ENCODE measurements at regions not wholly inside any gene's neighbourhood (a gene's known extent, or its start where the extent isn't known, plus 50 kb on each side); places are given as distances from the start of the nearest gene placed in this dataset.

- TF ChIP-seq, protein P1, sequence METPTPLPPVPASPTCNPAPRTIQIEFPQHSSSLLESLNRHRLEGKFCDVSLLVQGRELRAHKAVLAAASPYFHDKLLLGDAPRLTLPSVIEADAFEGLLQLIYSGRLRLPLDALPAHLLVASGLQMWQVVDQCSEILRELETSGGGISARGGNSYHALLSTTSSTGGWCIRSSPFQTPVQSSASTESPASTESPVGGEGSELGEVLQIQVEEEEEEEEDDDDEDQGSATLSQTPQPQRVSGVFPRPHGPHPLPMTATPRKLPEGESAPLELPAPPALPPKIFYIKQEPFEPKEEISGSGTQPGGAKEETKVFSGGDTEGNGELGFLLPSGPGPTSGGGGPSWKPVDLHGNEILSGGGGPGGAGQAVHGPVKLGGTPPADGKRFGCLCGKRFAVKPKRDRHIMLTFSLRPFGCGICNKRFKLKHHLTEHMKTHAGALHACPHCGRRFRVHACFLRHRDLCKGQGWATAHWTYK (CRISPR knock-in tag; IDR thresholded peaks at IDR 0.05), result no peak
- no peak for TF ChIP-seq RBM34 (IDR thresholded peaks at IDR 0.05; ENCODE audit: borderline replicate concordance, insufficient read depth, low read length)
- no peak for TF ChIP-seq ZBTB17 (CRISPR knock-in tag; IDR thresholded peaks at IDR 0.05)
- no peak for TF ChIP-seq KDM4B (IDR thresholded peaks at IDR 0.05; ENCODE audit: borderline replicate concordance in 2 of 2, low read depth in 1 of 2)
- no peak for TF ChIP-seq FOXJ2 (tag; IDR thresholded peaks at IDR 0.05)
- no peak for TF ChIP-seq ZSCAN32 (CRISPR knock-in tag; IDR thresholded peaks at IDR 0.05)
- TF ChIP-seq, protein P2, sequence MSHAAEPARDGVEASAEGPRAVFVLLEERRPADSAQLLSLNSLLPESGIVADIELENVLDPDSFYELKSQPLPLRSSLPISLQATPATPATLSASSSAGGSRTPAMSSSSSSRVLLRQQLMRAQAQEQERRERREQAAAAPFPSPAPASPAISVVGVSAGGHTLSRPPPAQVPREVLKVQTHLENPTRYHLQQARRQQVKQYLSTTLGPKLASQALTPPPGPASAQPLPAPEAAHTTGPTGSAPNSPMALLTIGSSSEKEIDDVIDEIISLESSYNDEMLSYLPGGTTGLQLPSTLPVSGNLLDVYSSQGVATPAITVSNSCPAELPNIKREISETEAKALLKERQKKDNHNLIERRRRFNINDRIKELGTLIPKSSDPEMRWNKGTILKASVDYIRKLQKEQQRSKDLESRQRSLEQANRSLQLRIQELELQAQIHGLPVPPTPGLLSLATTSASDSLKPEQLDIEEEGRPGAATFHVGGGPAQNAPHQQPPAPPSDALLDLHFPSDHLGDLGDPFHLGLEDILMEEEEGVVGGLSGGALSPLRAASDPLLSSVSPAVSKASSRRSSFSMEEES (CRISPR knock-in tag; IDR thresholded peaks at IDR 0.05), result no peak
- TF ChIP-seq HDAC2 (IDR thresholded peaks at IDR 0.05), result no peak
Observed at GRCh38 chr2:7933672-7934071, 748.2 kb upstream of the ID2 start (continued).

GRCh38 chr2:7934476-7934875 lies 747.4 kb upstream of the ID2 start:
- no peak overlapping the region for H2AFZ ChIP-seq (ENCODE audit: low read depth, low read length)
- no peaks in the 10 kb centered on the region for H3K79me2 ChIP-seq (ENCODE audit: control insufficient read depth, insufficient read depth, low read length)
- H3K9me3 ChIP-seq (replicated peaks; ENCODE audit: control insufficient read depth, insufficient read depth, low read depth, low read length), result no peaks in the 10 kb centered on the region
- H3K27me3 ChIP-seq (ENCODE audit: control insufficient read depth in 2 of 2, insufficient read depth in 2 of 2, low read length in 2 of 2), result no peaks in the 10 kb centered on the region
- BruUV-seq (replicated peaks), result no TSS peak
- H3K4me1 ChIP-seq (replicated peaks in 1 of 2; ENCODE audit: control insufficient read depth in 2 of 2, insufficient read depth in 2 of 2, low read length in 2 of 2), result no peaks in the 10 kb centered on the region
- no peak for FAIRE-seq
- intact Hi-C loops (cut with micrococcal nuclease) (no loop called here), in situ Hi-C loops (cut with MboI) (no loop called here)
- H3K4me3 ChIP-seq, result no peak overlapping the region
- no peak for ATAC-seq
- no peak overlapping the region for H3K4me2 ChIP-seq (ENCODE audit: insufficient read depth, low read length)
- POLR2A ChIA-PET, result interaction anchor here (1.1 kb wide), 1 partner anchor 17 kb away, joined by 3 read pairs; no protein-coding TSS in a partner anchor
- CTCF ChIA-PET (ENCODE audit: low intra/inter-chr PET ratio), result no interaction called here
- no peak for DNase-seq (ENCODE audit: extremely low read depth in 1 of 4, low spot score in 3 of 4)
- no peak overlapping the region for H3K9ac ChIP-seq (ENCODE audit: insufficient read depth in 1 of 2, low read depth in 2 of 2, low read length in 2 of 2)
- no peaks in the 10 kb centered on the region for H4K20me1 ChIP-seq (replicated peaks; ENCODE audit: control insufficient read depth, insufficient read depth, low read length)
- no peaks in the 10 kb centered on the region for H3K36me3 ChIP-seq (ENCODE audit: control insufficient read depth, insufficient read depth, low read length)
- 2% methylated on average over 4 of the region's 4 CpGs for WGBS (ENCODE audit: insufficient coverage, low coverage, missing lambda C conversion rate)
- H3K9me1 ChIP-seq (ENCODE audit: control insufficient read depth, insufficient read depth, low read length), result no peaks in the 10 kb centered on the region
- no peak overlapping the region for H3K27ac ChIP-seq (ENCODE audit: extremely low read depth, low read depth, low read length)
- TF ChIP-seq, protein P3, sequence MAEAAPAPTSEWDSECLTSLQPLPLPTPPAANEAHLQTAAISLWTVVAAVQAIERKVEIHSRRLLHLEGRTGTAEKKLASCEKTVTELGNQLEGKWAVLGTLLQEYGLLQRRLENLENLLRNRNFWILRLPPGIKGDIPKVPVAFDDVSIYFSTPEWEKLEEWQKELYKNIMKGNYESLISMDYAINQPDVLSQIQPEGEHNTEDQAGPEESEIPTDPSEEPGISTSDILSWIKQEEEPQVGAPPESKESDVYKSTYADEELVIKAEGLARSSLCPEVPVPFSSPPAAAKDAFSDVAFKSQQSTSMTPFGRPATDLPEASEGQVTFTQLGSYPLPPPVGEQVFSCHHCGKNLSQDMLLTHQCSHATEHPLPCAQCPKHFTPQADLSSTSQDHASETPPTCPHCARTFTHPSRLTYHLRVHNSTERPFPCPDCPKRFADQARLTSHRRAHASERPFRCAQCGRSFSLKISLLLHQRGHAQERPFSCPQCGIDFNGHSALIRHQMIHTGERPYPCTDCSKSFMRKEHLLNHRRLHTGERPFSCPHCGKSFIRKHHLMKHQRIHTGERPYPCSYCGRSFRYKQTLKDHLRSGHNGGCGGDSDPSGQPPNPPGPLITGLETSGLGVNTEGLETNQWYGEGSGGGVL (CRISPR knock-in tag; IDR thresholded peaks at IDR 0.05), result no peak
- no peak for TF ChIP-seq SMC3 (conservative IDR thresholded peaks at IDR 0.05; ENCODE audit: insufficient read depth, low read depth, low read length)
- no peak for TF ChIP-seq ZMIZ1 (IDR thresholded peaks at IDR 0.05; ENCODE audit: low read depth in 2 of 2, low read length in 2 of 2)
- TF ChIP-seq, protein P4, sequence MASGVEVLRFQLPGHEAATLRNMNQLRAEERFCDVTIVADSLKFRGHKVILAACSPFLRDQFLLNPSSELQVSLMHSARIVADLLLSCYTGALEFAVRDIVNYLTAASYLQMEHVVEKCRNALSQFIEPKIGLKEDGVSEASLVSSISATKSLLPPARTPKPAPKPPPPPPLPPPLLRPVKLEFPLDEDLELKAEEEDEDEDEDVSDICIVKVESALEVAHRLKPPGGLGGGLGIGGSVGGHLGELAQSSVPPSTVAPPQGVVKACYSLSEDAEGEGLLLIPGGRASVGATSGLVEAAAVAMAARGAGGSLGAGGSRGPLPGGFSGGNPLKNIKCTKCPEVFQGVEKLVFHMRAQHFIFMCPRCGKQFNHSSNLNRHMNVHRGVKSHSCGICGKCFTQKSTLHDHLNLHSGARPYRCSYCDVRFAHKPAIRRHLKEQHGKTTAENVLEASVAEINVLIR (CRISPR knock-in tag; IDR thresholded peaks at IDR 0.05), result no peak

Data from K562 (cell line).